ENCODE measurements at regions not wholly inside any gene's neighbourhood (a gene's known extent, or its start where the extent isn't known, plus 50 kb on each side); places are given as distances from the start of the nearest gene placed in this dataset.

- no peak for TF ChIP-seq GATA3 (IDR thresholded peaks at IDR 0.05; ENCODE audit: low read depth, low read length)
- no peak for TF ChIP-seq GATA2 (IDR thresholded peaks at IDR 0.05; ENCODE audit: low read depth, low read length)
These were observed 305.6 kb downstream of the THBS2 start for GRCh38 chr6:168948002-168948401.

Measured in SH-SY5Y (cell line).